ENCODE measurements at regions not wholly inside any gene's neighbourhood (a gene's known extent, or its start where the extent isn't known, plus 50 kb on each side); places are given as distances from the start of the nearest gene placed in this dataset.

- Histone ChIP-seq H3K4me1 (ENCODE audit: control insufficient read depth, insufficient read depth, low read length) (peaks cover 73% of the 10 kb centered on the region), H3K4me3 (ENCODE audit: low read depth, low read length) (no peak overlapping the region), H3K9me3 (ENCODE audit: control insufficient read depth, insufficient read depth, low read depth, low read length) (no peaks in the 10 kb centered on the region), H3K27ac (ENCODE audit: low read depth, low read length) (no peak overlapping the region), H3K9ac (ENCODE audit: low read length) (no peak overlapping the region), H3K27me3 (ENCODE audit: control insufficient read depth, insufficient read depth, low read length) (no peaks in the 10 kb centered on the region), H3K36me3 (ENCODE audit: control insufficient read depth, insufficient read depth, low read length) (peaks cover 3% of the 10 kb centered on the region; the same call in 1 of the 2 replicates)
Observed at GRCh38 chr17:77456271-77456950, 315.6 kb downstream of the SEC14L1 start.

DNA sequence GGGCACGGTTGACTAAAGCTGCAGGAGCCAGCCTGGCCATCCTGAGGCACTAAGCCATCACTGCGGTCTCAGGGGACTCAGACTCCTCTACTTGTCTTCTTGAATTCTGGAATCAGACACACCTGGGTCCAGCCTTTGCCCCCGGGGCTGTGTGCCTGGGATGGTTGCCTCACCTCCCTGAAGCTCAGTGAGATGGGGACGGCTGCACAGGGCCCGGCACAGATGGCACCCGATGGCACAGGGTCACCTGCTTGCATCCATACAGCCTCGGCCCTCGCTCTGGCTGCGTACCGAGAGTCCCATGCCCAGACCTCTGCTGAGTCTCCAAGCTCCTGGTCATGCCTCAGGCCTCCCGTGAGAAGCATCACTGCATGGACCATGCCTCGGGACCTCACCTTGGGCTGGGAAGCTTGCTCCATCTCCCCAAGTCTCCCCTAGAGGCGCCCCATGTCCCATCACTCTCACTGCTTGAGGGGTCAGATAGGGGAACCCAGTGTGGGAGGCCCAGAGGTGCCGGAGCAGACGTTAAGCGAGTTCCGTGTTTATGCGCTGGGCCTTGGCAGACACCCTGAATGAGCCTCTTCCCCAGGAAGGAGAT is 316.3 kb downstream of the SEC14L1 start:
- no peak overlapping the region for H3K4me3 ChIP-seq (ENCODE audit: low read depth, low read length)
- H3K36me3 ChIP-seq (ENCODE audit: control insufficient read depth, insufficient read depth, low read length), result peaks cover 3% of the 10 kb centered on the region; the same call in 1 of the 2 replicates
- no peak overlapping the region for H3K27ac ChIP-seq (ENCODE audit: low read depth, low read length)
- no peak overlapping the region for H3K9ac ChIP-seq (ENCODE audit: low read length)
- no peaks in the 10 kb centered on the region for H3K9me3 ChIP-seq (ENCODE audit: control insufficient read depth, insufficient read depth, low read depth, low read length)
- H3K4me1 ChIP-seq (ENCODE audit: control insufficient read depth, insufficient read depth, low read length), result peaks cover 78% of the 10 kb centered on the region
- no peaks in the 10 kb centered on the region for H3K27me3 ChIP-seq (ENCODE audit: control insufficient read depth, insufficient read depth, low read length)

DNA sequence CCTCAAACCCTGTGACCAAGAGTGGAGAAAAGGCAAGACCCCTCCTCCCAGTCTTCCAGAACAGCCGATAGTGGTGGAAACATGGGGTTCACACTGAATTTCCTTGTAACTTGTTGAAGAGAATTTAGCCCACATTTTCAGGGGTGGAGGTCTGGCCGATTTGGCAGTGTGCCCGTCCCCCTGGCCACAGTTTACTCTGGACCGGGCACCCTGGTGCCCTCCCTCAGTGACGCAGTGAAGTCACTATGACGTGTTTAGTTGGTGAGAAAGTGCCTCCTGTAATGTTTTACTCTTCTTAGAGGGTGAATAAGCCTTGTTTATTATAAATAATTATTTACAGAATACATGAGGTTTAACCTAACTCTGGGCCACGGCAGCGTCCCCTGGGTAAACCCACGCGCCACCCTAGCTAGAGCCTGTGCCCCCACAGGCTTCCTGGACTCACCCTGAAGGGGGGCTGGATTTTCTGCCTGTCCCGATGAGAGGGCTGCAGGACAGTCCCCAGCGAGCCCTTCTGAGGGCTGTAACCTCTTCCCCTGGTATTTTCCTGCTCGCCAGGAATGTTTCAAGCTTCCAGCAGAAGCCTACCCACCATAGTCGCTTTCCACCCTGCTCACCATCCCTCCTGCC is 316.9 kb downstream of the SEC14L1 start:
- no peak overlapping the region for H3K9ac ChIP-seq (ENCODE audit: low read length)
- no peak overlapping the region for H3K4me3 ChIP-seq (ENCODE audit: low read depth, low read length)
- H3K27me3 ChIP-seq (ENCODE audit: control insufficient read depth, insufficient read depth, low read length), result no peaks in the 10 kb centered on the region
- no peak overlapping the region; the same call in 1 of the 2 replicates for H3K27ac ChIP-seq (ENCODE audit: low read depth, low read length)
- no peaks in the 10 kb centered on the region for H3K9me3 ChIP-seq (ENCODE audit: control insufficient read depth, insufficient read depth, low read depth, low read length)
- peaks cover 3% of the 10 kb centered on the region; the same call in 1 of the 2 replicates for H3K36me3 ChIP-seq (ENCODE audit: control insufficient read depth, insufficient read depth, low read length)
- peaks cover 74% of the 10 kb centered on the region for H3K4me1 ChIP-seq (ENCODE audit: control insufficient read depth, insufficient read depth, low read length)

GRCh38 chr17:77458202-77459017 is 317.6 kb downstream of the SEC14L1 start:
- H3K27me3 ChIP-seq (ENCODE audit: control insufficient read depth, insufficient read depth, low read length), result no peaks in the 10 kb centered on the region
- H3K36me3 ChIP-seq (ENCODE audit: control insufficient read depth, insufficient read depth, low read length), result peaks cover 3% of the 10 kb centered on the region; the same call in 1 of the 2 replicates
- H3K4me3 ChIP-seq (ENCODE audit: low read depth, low read length), result no peak overlapping the region
- peaks cover 67% of the 10 kb centered on the region for H3K4me1 ChIP-seq (ENCODE audit: control insufficient read depth, insufficient read depth, low read length)
- no peak overlapping the region for H3K9ac ChIP-seq (ENCODE audit: low read length)
- H3K9me3 ChIP-seq (ENCODE audit: control insufficient read depth, insufficient read depth, low read depth, low read length), result no peaks in the 10 kb centered on the region
- no peak overlapping the region; the same call in 1 of the 2 replicates for H3K27ac ChIP-seq (ENCODE audit: low read depth, low read length)

GRCh38 chr17:77459018-77459755 is 318.4 kb downstream of the SEC14L1 start:
- Histone ChIP-seq H3K9ac (ENCODE audit: low read length) (no peak overlapping the region), H3K4me3 (ENCODE audit: low read depth, low read length) (no peak overlapping the region), H3K27ac (ENCODE audit: low read depth, low read length) (no peak overlapping the region), H3K36me3 (ENCODE audit: control insufficient read depth, insufficient read depth, low read length) (peaks cover 3% of the 10 kb centered on the region; the same call in 1 of the 2 replicates), H3K9me3 (ENCODE audit: control insufficient read depth, insufficient read depth, low read depth, low read length) (no peaks in the 10 kb centered on the region), H3K27me3 (ENCODE audit: control insufficient read depth, insufficient read depth, low read length) (no peaks in the 10 kb centered on the region), H3K4me1 (ENCODE audit: control insufficient read depth, insufficient read depth, low read length) (peaks cover 60% of the 10 kb centered on the region)

DNA sequence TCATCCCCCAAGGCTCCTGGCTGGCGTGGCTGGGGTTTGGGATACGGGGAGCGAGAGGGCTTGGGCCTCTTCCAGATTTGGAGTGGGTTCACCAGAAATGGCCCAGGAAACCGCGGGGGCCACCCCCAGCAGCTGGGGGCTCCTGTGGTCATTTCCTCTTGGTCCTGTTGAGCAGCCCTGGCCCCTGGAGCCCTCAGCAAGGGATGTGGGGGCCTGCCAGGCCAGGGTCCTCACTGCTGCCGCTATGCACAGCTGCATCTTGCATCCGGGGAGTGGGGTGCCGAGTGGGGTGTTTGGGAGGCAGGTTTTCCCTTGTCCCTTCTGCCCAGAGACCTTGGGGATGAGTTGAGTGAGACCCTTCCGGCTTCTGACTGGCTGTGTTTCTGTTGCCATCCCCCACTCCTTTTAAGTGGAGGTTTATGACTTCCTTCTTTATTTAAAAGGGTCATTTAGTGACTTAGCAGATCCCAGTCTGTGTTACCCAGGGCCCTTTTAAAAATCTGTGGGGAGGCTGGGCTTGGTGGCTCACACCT is 319.8 kb downstream of the SEC14L1 start:
- Histone ChIP-seq H3K27me3 (ENCODE audit: control insufficient read depth, insufficient read depth, low read length) (no peaks in the 10 kb centered on the region), H3K27ac (ENCODE audit: low read depth, low read length) (peak overlapping the region; percentile 26; the same call in 1 of the 2 replicates), H3K4me1 (ENCODE audit: control insufficient read depth, insufficient read depth, low read length) (peaks cover 53% of the 10 kb centered on the region), H3K9me3 (ENCODE audit: control insufficient read depth, insufficient read depth, low read depth, low read length) (no peaks in the 10 kb centered on the region), H3K36me3 (ENCODE audit: control insufficient read depth, insufficient read depth, low read length) (peaks cover 3% of the 10 kb centered on the region; the same call in 1 of the 2 replicates), H3K9ac (ENCODE audit: low read length) (peak overlapping the region; percentile 42), H3K4me3 (ENCODE audit: low read depth, low read length) (peak overlapping the region; percentile 16; the same call in 1 of the 2 replicates)

GRCh38 chr17:77461277-77462057 is 320.7 kb downstream of the SEC14L1 start:
- H3K36me3 ChIP-seq (ENCODE audit: control insufficient read depth, insufficient read depth, low read length), result no peaks in the 10 kb centered on the region
- no peak overlapping the region for H3K4me3 ChIP-seq (ENCODE audit: low read depth, low read length)
- H3K9ac ChIP-seq (ENCODE audit: low read length), result no peak overlapping the region
- peaks cover 59% of the 10 kb centered on the region for H3K4me1 ChIP-seq (ENCODE audit: control insufficient read depth, insufficient read depth, low read length)
- no peaks in the 10 kb centered on the region for H3K9me3 ChIP-seq (ENCODE audit: control insufficient read depth, insufficient read depth, low read depth, low read length)
- no peaks in the 10 kb centered on the region for H3K27me3 ChIP-seq (ENCODE audit: control insufficient read depth, insufficient read depth, low read length)
- H3K27ac ChIP-seq (ENCODE audit: low read depth, low read length), result 0 out of 2 replicates have a peak overlapping the region, but pooled peaks have one; percentile 22

DNA sequence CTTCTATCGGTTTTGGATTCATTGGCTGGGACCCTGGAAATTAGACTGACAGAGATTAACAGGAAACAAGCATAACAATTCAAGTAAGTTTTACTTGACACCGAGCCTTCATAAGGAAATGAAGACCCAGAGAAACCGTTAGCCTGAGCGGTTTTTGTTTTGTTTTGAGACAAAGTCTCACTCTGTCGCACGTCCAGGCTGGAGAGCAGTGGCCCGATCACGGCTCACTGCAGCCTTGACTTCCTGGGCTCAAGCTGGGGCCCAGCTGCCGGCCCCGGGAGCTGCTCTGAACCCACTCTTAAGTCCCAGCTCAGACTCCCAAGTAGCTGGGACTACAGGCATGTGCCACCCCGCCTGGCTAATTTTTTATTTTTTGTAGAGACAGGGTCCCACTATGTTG is 321.3 kb downstream of the SEC14L1 start:
- H3K9me3 ChIP-seq (ENCODE audit: control insufficient read depth, insufficient read depth, low read depth, low read length), result no peaks in the 10 kb centered on the region
- no peaks in the 10 kb centered on the region for H3K36me3 ChIP-seq (ENCODE audit: control insufficient read depth, insufficient read depth, low read length)
- no peak overlapping the region for H3K4me3 ChIP-seq (ENCODE audit: low read depth, low read length)
- no peaks in the 10 kb centered on the region for H3K27me3 ChIP-seq (ENCODE audit: control insufficient read depth, insufficient read depth, low read length)
- H3K4me1 ChIP-seq (ENCODE audit: control insufficient read depth, insufficient read depth, low read length), result peaks cover 64% of the 10 kb centered on the region
- H3K27ac ChIP-seq (ENCODE audit: low read depth, low read length), result 0 out of 2 replicates have a peak overlapping the region, but pooled peaks have one; percentile 22
- no peak overlapping the region for H3K9ac ChIP-seq (ENCODE audit: low read length)

- Histone ChIP-seq H3K27ac (ENCODE audit: low read depth, low read length) (no peak overlapping the region), H3K36me3 (ENCODE audit: control insufficient read depth, insufficient read depth, low read length) (no peaks in the 10 kb centered on the region), H3K9me3 (ENCODE audit: control insufficient read depth, insufficient read depth, low read depth, low read length) (no peaks in the 10 kb centered on the region), H3K27me3 (ENCODE audit: control insufficient read depth, insufficient read depth, low read length) (no peaks in the 10 kb centered on the region), H3K9ac (ENCODE audit: low read length) (no peak overlapping the region), H3K4me1 (ENCODE audit: control insufficient read depth, insufficient read depth, low read length) (peaks cover 63% of the 10 kb centered on the region), H3K4me3 (ENCODE audit: low read depth, low read length) (no peak overlapping the region)
Observed at GRCh38 chr17:77462553-77463497, 322.1 kb downstream of the SEC14L1 start.
